GM18508 (cell line): ENCODE measurements at regions not wholly inside any gene's neighbourhood (a gene's known extent, or its start where the extent isn't known, plus 50 kb on each side); places are given as distances from the start of the nearest gene placed in this dataset.

Experiments used
- ATAC-seq: cut with Tn5 transposase; IDR thresholded peaks from one replicate; pipeline ENCODE4 v1.9.1; 2021; ENCODE audit warnings: moderate number of reproducible peaks; ENCODE audit not compliant: insufficient read depth, unreplicated experiment

GRCh38 chrX:107502316-107502715 lies 52.9 kb downstream of the FRMPD3 start:
- ATAC-seq = no peak

GRCh38 chrX:107504006-107504405 lies 54.6 kb downstream of the FRMPD3 start:
- ATAC-seq = no peak

- no peak for ATAC-seq
These were observed 55.8 kb downstream of the FRMPD3 start for GRCh38 chrX:107505223-107505622.

GRCh38 chrX:107506596-107507031 lies 57.2 kb downstream of the FRMPD3 start:
- no peak for ATAC-seq

- no peak for ATAC-seq
These were observed 57.8 kb downstream of the FRMPD3 start for GRCh38 chrX:107507093-107507743.

- no peak for ATAC-seq
These were observed 58.3 kb downstream of the FRMPD3 start for GRCh38 chrX:107507744-107508117.

- ATAC-seq = no peak
These were observed 59.5 kb downstream of the FRMPD3 start for GRCh38 chrX:107508925-107509324.

GRCh38 chrX:107514944-107515343 lies 65.5 kb downstream of the FRMPD3 start:
- ATAC-seq = no peak

- ATAC-seq = no peak
These were observed 72.6 kb downstream of the FRMPD3 start for GRCh38 chrX:107521877-107522586.

GRCh38 chrX:107522901-107523300 lies 73.4 kb downstream of the FRMPD3 start:
- ATAC-seq = no peak

GRCh38 chrX:107526141-107526540 lies 76.7 kb downstream of the FRMPD3 start:
- no peak for ATAC-seq

GRCh38 chrX:107530141-107530540 lies 80.7 kb downstream of the FRMPD3 start:
- ATAC-seq = no peak

GRCh38 chrX:107537815-107538214 lies 88.4 kb downstream of the FRMPD3 start:
- ATAC-seq = no peak

- ATAC-seq = no peak
These were observed 87.1 kb upstream of the PRPS1 start for GRCh38 chrX:107541244-107541643.

- no peak for ATAC-seq
These were observed 86.3 kb upstream of the PRPS1 start for GRCh38 chrX:107542040-107542439.

- peak; percentile 46 for ATAC-seq
These were observed 85.8 kb upstream of the PRPS1 start for GRCh38 chrX:107542500-107542899.

GRCh38 chrX:107547621-107548020 lies 80.7 kb upstream of the PRPS1 start:
- ATAC-seq = no peak

- no peak for ATAC-seq
These were observed 79.5 kb upstream of the PRPS1 start for GRCh38 chrX:107548775-107549174.

GRCh38 chrX:107549504-107549903 lies 78.8 kb upstream of the PRPS1 start:
- ATAC-seq = no peak

- ATAC-seq = no peak
These were observed 76.8 kb upstream of the PRPS1 start for GRCh38 chrX:107551546-107551945.

GRCh38 chrX:107552930-107553329 lies 75.4 kb upstream of the PRPS1 start:
- no peak for ATAC-seq

GRCh38 chrX:107556967-107557366 lies 71.3 kb upstream of the PRPS1 start:
- ATAC-seq = no peak
